ENCODE measurements at regions not wholly inside any gene's neighbourhood (a gene's known extent, or its start where the extent isn't known, plus 50 kb on each side); places are given as distances from the start of the nearest gene placed in this dataset.

GRCh38 chr2:118310681-118311429 lies 222.6 kb downstream of the INSIG2 start:
- DNase-seq, result no peak

DNA sequence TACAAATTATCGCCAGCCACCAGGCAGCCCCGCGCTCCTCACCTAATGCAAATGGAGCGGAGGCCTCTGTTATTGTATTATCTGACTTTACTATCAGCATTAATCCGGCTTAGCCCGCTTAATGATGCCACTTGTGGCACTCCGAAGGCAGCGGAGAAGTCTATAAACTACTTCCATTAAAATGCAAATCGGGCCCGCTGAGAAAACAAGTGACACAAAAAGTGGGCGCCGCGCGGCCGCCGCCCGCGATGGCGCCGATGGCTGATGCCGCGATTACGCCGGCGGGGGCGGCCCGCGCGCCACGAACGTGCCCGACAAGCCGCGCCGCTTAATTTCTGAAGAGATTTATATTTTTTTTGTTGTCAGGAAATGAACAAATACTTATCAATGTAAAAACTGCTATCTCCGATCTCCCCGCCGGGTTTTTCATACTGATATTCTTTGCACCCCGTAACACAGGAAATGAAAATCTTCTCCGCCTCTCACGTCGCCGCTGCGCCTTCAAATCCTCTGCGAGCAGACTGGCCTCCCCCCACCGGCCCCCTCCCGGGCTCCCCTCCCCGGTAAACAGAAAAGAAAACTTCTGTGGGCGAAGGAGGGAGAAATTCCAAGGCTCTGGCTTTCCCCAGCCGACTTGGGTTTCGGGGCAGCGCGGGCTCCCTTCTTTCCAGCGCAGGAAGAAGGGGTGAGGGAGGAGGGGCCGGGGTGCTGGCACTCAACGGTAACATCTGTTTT lies 221.8 kb downstream of the INSIG2 start:
- DNase-seq, result peak; percentile 48 to 68

DNA sequence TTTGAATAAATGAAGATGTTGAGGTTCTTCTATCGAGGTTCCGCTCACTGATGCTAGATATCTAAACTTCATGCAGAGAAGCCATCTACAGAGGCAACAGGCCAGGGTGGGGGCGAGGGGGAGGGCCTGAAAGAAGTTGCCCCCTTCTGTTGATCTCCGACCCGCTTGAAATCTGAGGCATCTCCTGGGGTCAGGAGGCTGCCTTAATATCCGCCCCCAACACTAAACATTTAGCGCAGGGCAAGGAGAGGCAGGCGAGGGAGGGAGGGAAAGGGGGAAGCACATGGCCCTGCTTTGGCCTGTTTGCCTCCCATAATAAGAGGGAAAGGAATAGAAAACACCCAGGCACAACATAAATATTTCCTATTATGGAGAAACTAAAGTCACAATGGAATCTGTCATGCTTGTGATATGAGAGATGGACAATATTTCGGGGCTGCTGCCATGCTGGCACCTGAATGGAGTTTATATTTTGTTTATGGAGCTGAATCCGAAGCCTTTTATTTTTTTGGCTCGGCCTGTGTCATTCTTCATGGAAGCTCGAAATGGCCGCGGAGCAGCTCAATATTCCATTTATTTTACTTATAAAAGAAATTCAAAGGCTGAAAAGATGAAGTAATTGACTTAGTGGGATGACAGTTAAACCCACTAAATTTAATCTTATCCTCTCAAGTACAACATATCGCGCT lies 221.1 kb downstream of the INSIG2 start:
- DNase-seq, result no peak

DNA sequence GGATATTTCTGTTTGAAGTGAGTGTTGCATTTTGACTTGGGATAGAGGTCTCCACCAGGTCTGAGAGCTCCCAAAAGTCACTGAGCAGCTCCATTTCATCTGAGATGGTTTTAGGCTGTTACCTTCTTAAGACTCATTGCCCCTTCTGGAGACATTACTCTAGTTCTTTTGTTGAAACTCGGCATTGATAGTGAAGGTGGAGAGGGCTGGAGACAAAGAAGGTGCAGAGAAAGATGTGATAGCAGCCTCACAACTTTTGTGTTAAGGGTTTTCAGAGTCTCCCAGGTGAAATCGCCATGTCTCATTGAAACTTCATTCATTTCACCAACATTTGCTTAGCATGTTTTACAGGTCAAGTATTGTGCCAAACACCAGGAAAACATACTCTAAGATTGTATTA lies 219.6 kb downstream of the INSIG2 start:
- DNase-seq, result no peak

- DNase-seq, result no peak
These were observed 213.0 kb downstream of the INSIG2 start for GRCh38 chr2:118301248-118301647.

DNA sequence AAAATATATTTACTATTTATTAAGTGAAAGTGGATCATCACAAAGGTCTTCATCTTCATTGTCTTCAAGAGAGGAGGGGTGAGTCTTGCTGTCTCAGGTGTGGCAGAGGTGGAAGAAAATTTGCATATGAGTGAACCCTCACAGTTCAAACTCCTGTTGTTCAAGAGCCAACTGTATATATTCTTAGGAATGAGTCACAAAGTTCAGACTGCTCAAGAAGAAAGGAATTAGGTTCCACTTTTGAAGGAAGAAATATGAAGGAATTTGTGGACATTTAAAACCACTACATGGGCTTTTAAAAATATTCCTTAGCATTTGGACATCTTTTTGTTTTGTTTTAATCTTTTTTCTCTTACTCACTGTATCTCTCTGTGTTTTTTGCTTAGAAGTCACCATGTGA lies 212.6 kb downstream of the INSIG2 start:
- DNase-seq, result no peak

DNA sequence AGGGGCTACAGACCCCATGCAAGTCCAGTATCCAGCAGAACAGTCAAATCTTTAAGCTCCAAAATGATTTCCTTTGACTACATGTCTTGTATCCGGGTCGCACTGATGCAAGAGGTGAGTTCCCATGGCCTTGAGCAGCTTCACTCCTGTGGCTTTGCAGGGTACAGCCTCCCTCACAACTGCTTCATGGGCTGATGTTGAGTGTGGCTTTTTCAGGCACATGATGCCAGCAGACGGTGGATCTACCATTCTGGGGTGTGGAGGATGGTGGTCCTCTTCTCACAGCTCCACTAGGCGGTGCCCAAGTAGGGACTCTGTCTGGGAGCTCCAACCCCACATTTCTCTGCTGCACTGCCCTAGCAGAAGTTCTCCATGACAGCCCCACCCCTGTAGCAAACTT lies 208.4 kb downstream of the INSIG2 start:
- no peak for DNase-seq

DNA sequence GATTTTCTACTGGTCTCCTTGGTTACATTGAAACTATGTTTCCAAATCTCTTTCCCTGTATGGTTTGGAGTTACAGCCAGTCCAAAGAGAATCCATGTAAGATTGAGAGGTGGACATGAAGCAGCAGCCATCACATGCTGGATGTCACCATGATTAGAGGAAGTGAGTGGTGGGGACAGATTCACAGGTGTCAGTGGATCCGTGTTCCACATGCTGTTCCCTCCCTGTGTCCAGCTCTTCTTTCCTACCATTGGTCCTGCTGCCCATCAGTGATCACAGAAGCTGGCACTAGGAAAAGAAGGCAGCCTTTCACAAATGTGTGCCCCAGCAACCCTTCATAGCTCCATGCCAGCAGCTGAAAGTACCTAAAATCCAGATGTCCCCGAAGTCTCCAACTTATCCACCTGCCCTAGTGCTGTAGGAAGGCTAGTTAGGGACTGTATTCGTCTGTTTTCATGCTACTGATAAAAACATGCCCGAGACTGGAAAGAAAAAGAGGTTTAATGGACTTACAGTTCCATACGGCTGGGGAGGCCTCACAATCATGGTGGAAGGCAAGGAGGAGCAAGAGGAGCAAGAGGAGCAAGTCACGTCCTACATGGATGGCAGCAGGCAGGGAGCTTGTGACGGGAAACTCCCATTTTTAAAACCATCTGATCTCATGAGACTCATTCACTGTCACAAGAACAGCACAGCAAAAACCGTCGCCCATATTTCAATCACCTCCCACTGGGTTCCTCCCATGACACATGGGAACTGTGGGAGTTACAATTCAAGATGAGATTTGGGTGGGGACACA lies 207.5 kb downstream of the INSIG2 start:
- DNase-seq, result no peak

GRCh38 chr2:118294063-118294462 lies 205.8 kb downstream of the INSIG2 start:
- no peak for DNase-seq

GRCh38 chr2:118292991-118293390 lies 204.7 kb downstream of the INSIG2 start:
- no peak for DNase-seq

- no peak for DNase-seq
These were observed 203.1 kb downstream of the INSIG2 start for GRCh38 chr2:118291251-118291880.

DNA sequence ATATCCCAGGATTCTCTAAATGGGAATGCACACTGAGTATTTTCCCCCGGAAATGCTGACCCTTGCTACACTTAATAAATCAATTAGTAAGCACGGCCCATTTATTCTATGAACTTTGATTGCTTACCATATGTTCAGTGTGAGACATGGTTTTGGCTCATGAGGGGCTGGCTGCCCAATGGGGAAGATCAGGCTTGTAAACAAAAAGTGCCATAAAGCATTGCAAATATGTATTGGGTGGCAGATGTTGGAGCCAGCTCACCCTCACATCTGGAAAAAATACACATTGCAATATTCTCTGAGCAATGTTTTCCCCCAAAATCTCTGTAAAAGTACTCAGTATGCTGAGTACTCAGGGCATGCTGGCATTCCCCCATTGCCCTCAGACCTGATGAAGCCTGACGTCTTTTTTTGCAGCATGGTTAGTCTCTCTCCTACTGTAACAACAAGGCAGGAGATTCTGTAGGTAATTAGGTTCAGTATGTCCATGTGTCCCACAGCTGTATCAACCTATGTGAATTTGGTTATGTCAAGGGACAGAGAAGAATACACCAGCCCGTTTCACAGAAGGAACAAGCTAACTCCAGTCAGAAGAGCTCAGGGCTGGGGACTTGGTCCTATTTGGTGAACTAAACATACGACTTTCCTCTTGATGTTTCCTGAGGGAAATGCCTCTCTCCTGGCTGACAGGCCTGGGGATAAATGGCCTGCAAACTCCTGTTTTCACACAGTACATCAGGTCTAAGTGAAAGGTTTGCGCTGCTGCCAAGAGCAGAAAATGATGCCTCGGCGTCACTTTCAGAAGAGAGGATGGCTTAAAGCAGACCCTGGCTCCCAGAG lies 202.4 kb downstream of the INSIG2 start:
- DNase-seq, result no peak

GRCh38 chr2:118279005-118279404 lies 190.7 kb downstream of the INSIG2 start:
- no peak for DNase-seq

GRCh38 chr2:118278046-118278445 lies 189.8 kb downstream of the INSIG2 start:
- DNase-seq, result no peak

GRCh38 chr2:118274841-118275510 lies 186.7 kb downstream of the INSIG2 start:
- no peak for DNase-seq

- DNase-seq, result no peak
These were observed 184.1 kb downstream of the INSIG2 start for GRCh38 chr2:118272391-118272790.

DNA sequence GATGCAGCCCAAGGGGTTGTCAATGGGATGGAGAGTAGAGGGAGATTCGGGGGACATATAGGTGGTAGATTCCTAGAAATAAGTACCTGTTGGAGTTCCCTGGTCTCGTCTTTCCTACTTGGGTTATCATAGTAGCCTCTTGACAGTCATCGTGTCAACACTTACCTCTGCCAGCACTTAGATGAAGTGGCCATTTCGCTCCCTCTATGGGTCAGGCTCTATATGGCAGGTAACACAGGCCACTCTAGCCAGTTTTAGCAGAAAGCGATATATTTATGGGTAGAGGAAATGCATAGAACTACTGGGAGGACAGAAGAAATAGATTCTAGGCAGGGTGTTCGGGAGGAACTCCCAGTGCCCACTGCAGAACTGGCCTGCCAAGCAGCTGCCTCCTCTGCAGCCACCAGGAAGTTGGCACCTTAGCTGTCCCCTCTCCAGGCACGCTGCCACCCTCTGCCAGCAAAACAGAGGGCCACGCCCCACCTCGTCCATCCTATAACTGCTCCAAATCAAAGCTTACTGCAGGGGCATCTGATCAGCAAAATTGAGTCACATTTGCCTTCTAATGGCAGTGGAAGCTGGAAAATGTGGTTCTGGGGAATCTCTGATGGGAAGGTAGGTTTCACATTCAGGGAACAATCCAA lies 181.3 kb downstream of the INSIG2 start:
- DNase-seq, result no peak

GRCh38 chr2:118268268-118268667 lies 180.0 kb downstream of the INSIG2 start:
- no peak for DNase-seq

GRCh38 chr2:118265873-118266455 lies 177.7 kb downstream of the INSIG2 start:
- DNase-seq, result no peak

Measured in CD4-positive, alpha-beta T cell treated with Interleukin-4 for 1 hour (primary cell).